Choroid plexus epithelial cell (primary cell): ENCODE measurements at regions not wholly inside any gene's neighbourhood (a gene's known extent, or its start where the extent isn't known, plus 50 kb on each side); places are given as distances from the start of the nearest gene placed in this dataset.

Experiments used
- DNase-seq: peaks from one replicate; pipeline ENCODE4 v3.0.0-alpha.2; 2010; ENCODE audit warnings: low read depth
- H3K4me3 ChIP-seq: 2 replicates; pipeline ENCODE4 v1.5.1; 2011; ENCODE audit warnings: low read depth, mild to moderate bottlenecking, control low read depth, low read length, moderate library complexity
- CTCF ChIP-seq: conservative IDR thresholded peaks from 2 replicates; pipeline ENCODE4 v1.5.1; 2011; ENCODE audit warnings: low read depth, mild to moderate bottlenecking, control low read depth, inconsistent platforms, low read length, moderate library complexity

GRCh38 chrX:112306027-112306426, 223.5 kb upstream of the TRPC5 start:
- no peak for DNase-seq
- TF ChIP-seq CTCF: no peak
- H3K4me3 ChIP-seq: no peak overlapping the region

GRCh38 chrX:112279940-112280339, 197.4 kb upstream of the TRPC5 start:
- no peak for DNase-seq
- no peak for TF ChIP-seq CTCF
- no peak overlapping the region for H3K4me3 ChIP-seq

GRCh38 chrX:112270991-112271390, 188.4 kb upstream of the TRPC5 start:
- no peak overlapping the region for H3K4me3 ChIP-seq
- DNase-seq: no peak
- TF ChIP-seq CTCF: no peak

GRCh38 chrX:112266136-112266535, 183.6 kb upstream of the TRPC5 start:
- no peak for DNase-seq
- no peak overlapping the region for H3K4me3 ChIP-seq
- TF ChIP-seq CTCF: no peak

GRCh38 chrX:112259375-112259774, 176.8 kb upstream of the TRPC5 start:
- no peak for DNase-seq
- no peak for TF ChIP-seq CTCF
- no peak overlapping the region for H3K4me3 ChIP-seq

- no peak for DNase-seq
- no peak overlapping the region for H3K4me3 ChIP-seq
Measured at GRCh38 chrX:112254896-112255295, 172.3 kb upstream of the TRPC5 start.

More at GRCh38 chrX:112254896-112255295, 172.3 kb upstream of the TRPC5 start:
- no peak for TF ChIP-seq CTCF
